ENCODE measurements at regions not wholly inside any gene's neighbourhood (a gene's known extent, or its start where the extent isn't known, plus 50 kb on each side); places are given as distances from the start of the nearest gene placed in this dataset.

GRCh38 chr2:122135021-122135937 is 379.8 kb downstream of the TSN start:
- TF ChIP-seq, protein P1, sequence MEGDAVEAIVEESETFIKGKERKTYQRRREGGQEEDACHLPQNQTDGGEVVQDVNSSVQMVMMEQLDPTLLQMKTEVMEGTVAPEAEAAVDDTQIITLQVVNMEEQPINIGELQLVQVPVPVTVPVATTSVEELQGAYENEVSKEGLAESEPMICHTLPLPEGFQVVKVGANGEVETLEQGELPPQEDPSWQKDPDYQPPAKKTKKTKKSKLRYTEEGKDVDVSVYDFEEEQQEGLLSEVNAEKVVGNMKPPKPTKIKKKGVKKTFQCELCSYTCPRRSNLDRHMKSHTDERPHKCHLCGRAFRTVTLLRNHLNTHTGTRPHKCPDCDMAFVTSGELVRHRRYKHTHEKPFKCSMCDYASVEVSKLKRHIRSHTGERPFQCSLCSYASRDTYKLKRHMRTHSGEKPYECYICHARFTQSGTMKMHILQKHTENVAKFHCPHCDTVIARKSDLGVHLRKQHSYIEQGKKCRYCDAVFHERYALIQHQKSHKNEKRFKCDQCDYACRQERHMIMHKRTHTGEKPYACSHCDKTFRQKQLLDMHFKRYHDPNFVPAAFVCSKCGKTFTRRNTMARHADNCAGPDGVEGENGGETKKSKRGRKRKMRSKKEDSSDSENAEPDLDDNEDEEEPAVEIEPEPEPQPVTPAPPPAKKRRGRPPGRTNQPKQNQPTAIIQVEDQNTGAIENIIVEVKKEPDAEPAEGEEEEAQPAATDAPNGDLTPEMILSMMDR (IDR thresholded peaks at IDR 0.05; ENCODE audit: insufficient read depth, low read depth, low read length): no peak
- no peak for TF ChIP-seq EZH2 (IDR thresholded peaks at IDR 0.05; ENCODE audit: insufficient read depth, low read length)
